ENCODE measurements at regions not wholly inside any gene's neighbourhood (a gene's known extent, or its start where the extent isn't known, plus 50 kb on each side); places are given as distances from the start of the nearest gene placed in this dataset.

GRCh38 chr10:83372646-83373045, 766.7 kb upstream of the GHITM start:
- TF ChIP-seq POLR2AphosphoS5 (IDR thresholded peaks at IDR 0.05; ENCODE audit: low read depth, low read length) (no peak), TAF1 (IDR thresholded peaks at IDR 0.05; ENCODE audit: borderline replicate concordance, low read depth, low read length) (no peak), POLR2A (IDR thresholded peaks at IDR 0.05; ENCODE audit: low read depth, low read length) (no peak)
- FAIRE-seq (no peak), DNase-seq (ENCODE audit: insufficient read length) (no peak)

GRCh38 chr10:83373671-83374070, 765.6 kb upstream of the GHITM start:
- DNase-seq (ENCODE audit: insufficient read length) (no peak), FAIRE-seq (no peak)
- TF ChIP-seq POLR2AphosphoS5 (IDR thresholded peaks at IDR 0.05; ENCODE audit: low read depth, low read length) (no peak), TAF1 (IDR thresholded peaks at IDR 0.05; ENCODE audit: borderline replicate concordance, low read depth, low read length) (no peak), POLR2A (IDR thresholded peaks at IDR 0.05; ENCODE audit: low read depth, low read length) (no peak)

GRCh38 chr10:83374741-83375140, 764.6 kb upstream of the GHITM start:
- FAIRE-seq (no peak), DNase-seq (ENCODE audit: insufficient read length) (no peak)
- TF ChIP-seq TAF1 (IDR thresholded peaks at IDR 0.05; ENCODE audit: borderline replicate concordance, low read depth, low read length) (no peak), POLR2A (IDR thresholded peaks at IDR 0.05; ENCODE audit: low read depth, low read length) (no peak), POLR2AphosphoS5 (IDR thresholded peaks at IDR 0.05; ENCODE audit: low read depth, low read length) (no peak)

GRCh38 chr10:83375274-83375673, 764.0 kb upstream of the GHITM start:
- no peak for DNase-seq (ENCODE audit: insufficient read length)
- no peak for TF ChIP-seq POLR2AphosphoS5 (IDR thresholded peaks at IDR 0.05; ENCODE audit: low read depth, low read length)
- no peak for TF ChIP-seq TAF1 (IDR thresholded peaks at IDR 0.05; ENCODE audit: borderline replicate concordance, low read depth, low read length)
- TF ChIP-seq POLR2A (IDR thresholded peaks at IDR 0.05; ENCODE audit: low read depth, low read length): no peak
- FAIRE-seq: no peak

- DNase-seq (ENCODE audit: insufficient read length): no peak
- no peak for FAIRE-seq
- TF ChIP-seq TAF1 (IDR thresholded peaks at IDR 0.05; ENCODE audit: borderline replicate concordance, low read depth, low read length) (no peak), POLR2A (IDR thresholded peaks at IDR 0.05; ENCODE audit: low read depth, low read length) (no peak), POLR2AphosphoS5 (IDR thresholded peaks at IDR 0.05; ENCODE audit: low read depth, low read length) (no peak)
These were observed 741.5 kb upstream of the GHITM start for GRCh38 chr10:83397806-83398205.

GRCh38 chr10:83410570-83410969, 728.7 kb upstream of the GHITM start:
- no peak for TF ChIP-seq POLR2AphosphoS5 (IDR thresholded peaks at IDR 0.05; ENCODE audit: low read depth, low read length)
- no peak for TF ChIP-seq POLR2A (IDR thresholded peaks at IDR 0.05; ENCODE audit: low read depth, low read length)
- TF ChIP-seq TAF1 (IDR thresholded peaks at IDR 0.05; ENCODE audit: borderline replicate concordance, low read depth, low read length): no peak
- no peak for FAIRE-seq
- DNase-seq (ENCODE audit: insufficient read length): no peak

- no peak for TF ChIP-seq POLR2AphosphoS5 (IDR thresholded peaks at IDR 0.05; ENCODE audit: low read depth, low read length)
- no peak for TF ChIP-seq TAF1 (IDR thresholded peaks at IDR 0.05; ENCODE audit: borderline replicate concordance, low read depth, low read length)
- TF ChIP-seq POLR2A (IDR thresholded peaks at IDR 0.05; ENCODE audit: low read depth, low read length): no peak
- no peak for FAIRE-seq
These were observed 714.0 kb upstream of the GHITM start for GRCh38 chr10:83425306-83425705.

GRCh38 chr10:83427101-83427500, 712.2 kb upstream of the GHITM start:
- FAIRE-seq: no peak
- DNase-seq (ENCODE audit: insufficient read length): no peak
- TF ChIP-seq POLR2A (IDR thresholded peaks at IDR 0.05; ENCODE audit: low read depth, low read length) (no peak), TAF1 (IDR thresholded peaks at IDR 0.05; ENCODE audit: borderline replicate concordance, low read depth, low read length) (no peak), POLR2AphosphoS5 (IDR thresholded peaks at IDR 0.05; ENCODE audit: low read depth, low read length) (no peak)

More at GRCh38 chr10:83425306-83425705, 714.0 kb upstream of the GHITM start:
- no peak for DNase-seq (ENCODE audit: insufficient read length)

- DNase-seq (ENCODE audit: insufficient read length) (no peak), FAIRE-seq (no peak)
- TF ChIP-seq TAF1 (IDR thresholded peaks at IDR 0.05; ENCODE audit: borderline replicate concordance, low read depth, low read length) (no peak), POLR2A (IDR thresholded peaks at IDR 0.05; ENCODE audit: low read depth, low read length) (no peak)
These were observed 706.9 kb upstream of the GHITM start for GRCh38 chr10:83432261-83433045.

GRCh38 chr10:83433705-83434104, 705.6 kb upstream of the GHITM start:
- FAIRE-seq: no peak
- DNase-seq (ENCODE audit: insufficient read length): no peak
- no peak for TF ChIP-seq TAF1 (IDR thresholded peaks at IDR 0.05; ENCODE audit: borderline replicate concordance, low read depth, low read length)
- TF ChIP-seq POLR2AphosphoS5 (IDR thresholded peaks at IDR 0.05; ENCODE audit: low read depth, low read length): no peak
- TF ChIP-seq POLR2A (IDR thresholded peaks at IDR 0.05; ENCODE audit: low read depth, low read length): no peak

- no peak for DNase-seq (ENCODE audit: insufficient read length)
- no peak for TF ChIP-seq POLR2A (IDR thresholded peaks at IDR 0.05; ENCODE audit: low read depth, low read length)
- TF ChIP-seq POLR2AphosphoS5 (IDR thresholded peaks at IDR 0.05; ENCODE audit: low read depth, low read length): no peak
- no peak for TF ChIP-seq TAF1 (IDR thresholded peaks at IDR 0.05; ENCODE audit: borderline replicate concordance, low read depth, low read length)
- no peak for FAIRE-seq
These were observed 691.3 kb upstream of the GHITM start for GRCh38 chr10:83448013-83448412.

- FAIRE-seq: no peak
- DNase-seq (ENCODE audit: insufficient read length): no peak
- TF ChIP-seq POLR2AphosphoS5 (IDR thresholded peaks at IDR 0.05; ENCODE audit: low read depth, low read length) (no peak), POLR2A (IDR thresholded peaks at IDR 0.05; ENCODE audit: low read depth, low read length) (no peak), TAF1 (IDR thresholded peaks at IDR 0.05; ENCODE audit: borderline replicate concordance, low read depth, low read length) (no peak)
These were observed 680.7 kb upstream of the GHITM start for GRCh38 chr10:83458611-83459010.
